Transverse colon (tissue), 4 donors: ENCODE measurements at regions not wholly inside any gene's neighbourhood (a gene's known extent, or its start where the extent isn't known, plus 50 kb on each side); places are given as distances from the start of the nearest gene placed in this dataset.

Experiments used
- DNase-seq: peaks from one replicate; pipeline ENCODE4 v3.0.0-alpha.2; 2019
- H3K27ac ChIP-seq, 4 donors: fragments of 200-600 bp; sonication (generic); 2 replicates each; pipeline ENCODE4 v1.5.1; 2016 to 2018; ENCODE audit warnings: inconsistent platforms in 4 of 4
- H3K27me3 ChIP-seq: fragments of 200-600 bp; sonication (generic); 2 replicates; pipeline ENCODE4 v1.5.1; 2017; ENCODE audit warnings: inconsistent platforms
- H3K36me3 ChIP-seq, 4 donors: fragments of 200-600 bp; sonication (generic); 2 replicates each; pipeline ENCODE4 v1.5.1; 2017 to 2019; ENCODE audit warnings: inconsistent platforms in 4 of 4
- H3K4me1 ChIP-seq, 4 donors: fragments of 200-600 bp; sonication (generic); 2 replicates each; pipeline ENCODE4 v1.5.1; 2017 to 2020; ENCODE audit warnings: inconsistent platforms in 4 of 4
- H3K4me3 ChIP-seq, 4 donors: fragments of 200-600 bp; sonication (generic); 1 replicate in 1 of 4; 2 replicates in 3 of 4; pipeline versions ENCODE4 v1.5.1 to v1.6.1; 2017 to 2019; ENCODE audit warnings: inconsistent platforms in 4 of 4
- H3K9me3 ChIP-seq, 2 donors: fragments of 200-600 bp; sonication (generic); 2 replicates each; pipeline ENCODE4 v1.5.1; 2017 to 2019; ENCODE audit warnings: inconsistent platforms in 2 of 2
- EP300 ChIP-seq: sonication (generic); formaldehyde crosslinking; IDR thresholded peaks from one replicate; pipeline ENCODE4 v1.6.1; 2017; ENCODE audit warnings: antibody characterized with exemption, low read depth
- POLR2A ChIP-seq: fragments of 450-650 bp; IDR thresholded peaks from one replicate; pipeline ENCODE4 v1.6.1; 2016; ENCODE audit warnings: antibody characterized with exemption, mild to moderate bottlenecking, moderate library complexity
- POLR2AphosphoS5 ChIP-seq, 3 donors: sonication (generic); formaldehyde crosslinking; IDR thresholded peaks; one replicate each; pipeline ENCODE4 v1.6.1; 2016; ENCODE audit warnings: antibody characterized with exemption in 3 of 3
- WGBS, 2 donors: methylation state at CpG; one replicate each; pipeline ENCODE4 v1.1.5; 2018; ENCODE audit warnings: low coverage in 1 of 2; 5-methylcytosine and 5-hydroxymethylcytosine counted together
- in situ Hi-C, 4 donors: fragments of 200-750 bp; cut with MboI; loops; one replicate each; pipeline versions ENCODE4 v1.15.0 to v1.15.1; 2017; ENCODE audit warnings: low sequenced_read_pairs in 3 of 4, low pct_ligation_motif_present in 1 of 4, low pct_unique_long_range_greater_than_20kb in 1 of 4
- intact Hi-C: fragments of 100-400 bp; cut with DNase I; formaldehyde crosslinking; loops from one replicate; pipeline ENCODE4 v1.15.1; 2023; ENCODE audit warnings: low total_unique reads
- TF ChIP-seq, protein P1 (sequence below), 5 experiments: fragments of 200-600 bp in 3 of 5; fragments of 450-650 bp in 2 of 5; sonication (generic) in 3 of 5; IDR thresholded peaks; 1 replicate in 2 of 5; 2 replicates in 3 of 5; pipeline ENCODE4 v1.5.1; 2016 to 2017; ENCODE audit warnings: antibody characterized with exemption in 5 of 5, inconsistent platforms in 3 of 5, mild to moderate bottlenecking in 2 of 5, moderate library complexity in 1 of 5

DNA sequence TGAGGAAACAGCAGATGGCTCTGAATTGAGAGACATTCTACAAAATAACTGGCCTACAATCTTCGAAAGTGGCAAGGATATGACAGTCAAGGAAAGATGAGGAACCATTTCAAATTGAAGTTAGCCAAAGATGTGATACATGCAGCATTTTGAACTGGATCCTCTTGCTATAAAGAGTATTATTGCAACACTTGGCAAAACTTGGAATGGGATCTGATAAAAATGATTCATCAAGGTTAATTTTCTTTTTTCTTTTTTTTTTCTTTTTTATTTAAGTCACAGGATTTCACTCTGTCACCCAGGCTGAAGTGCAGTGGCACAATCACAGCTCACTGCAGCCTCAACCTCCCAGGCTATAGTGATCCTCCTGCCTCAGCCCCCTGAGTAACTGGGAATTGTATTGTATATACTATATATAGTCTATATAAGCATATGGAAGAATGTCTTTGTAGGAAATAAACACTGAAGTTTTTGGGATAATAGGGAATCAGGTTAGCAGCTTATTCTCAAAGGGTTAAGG is 49.8 kb upstream of the GJA8 start:
- TF ChIP-seq EP300 (no peak), POLR2AphosphoS5 (IDR thresholded peaks at IDR 0.05) (no peak), POLR2A (no peak)
- TF ChIP-seq, protein P1, sequence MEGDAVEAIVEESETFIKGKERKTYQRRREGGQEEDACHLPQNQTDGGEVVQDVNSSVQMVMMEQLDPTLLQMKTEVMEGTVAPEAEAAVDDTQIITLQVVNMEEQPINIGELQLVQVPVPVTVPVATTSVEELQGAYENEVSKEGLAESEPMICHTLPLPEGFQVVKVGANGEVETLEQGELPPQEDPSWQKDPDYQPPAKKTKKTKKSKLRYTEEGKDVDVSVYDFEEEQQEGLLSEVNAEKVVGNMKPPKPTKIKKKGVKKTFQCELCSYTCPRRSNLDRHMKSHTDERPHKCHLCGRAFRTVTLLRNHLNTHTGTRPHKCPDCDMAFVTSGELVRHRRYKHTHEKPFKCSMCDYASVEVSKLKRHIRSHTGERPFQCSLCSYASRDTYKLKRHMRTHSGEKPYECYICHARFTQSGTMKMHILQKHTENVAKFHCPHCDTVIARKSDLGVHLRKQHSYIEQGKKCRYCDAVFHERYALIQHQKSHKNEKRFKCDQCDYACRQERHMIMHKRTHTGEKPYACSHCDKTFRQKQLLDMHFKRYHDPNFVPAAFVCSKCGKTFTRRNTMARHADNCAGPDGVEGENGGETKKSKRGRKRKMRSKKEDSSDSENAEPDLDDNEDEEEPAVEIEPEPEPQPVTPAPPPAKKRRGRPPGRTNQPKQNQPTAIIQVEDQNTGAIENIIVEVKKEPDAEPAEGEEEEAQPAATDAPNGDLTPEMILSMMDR (IDR thresholded peaks at IDR 0.05): no peak
- H3K4me1 ChIP-seq: no peaks in the 10 kb centered on the region
- no peak overlapping the region for H3K4me3 ChIP-seq
- DNase-seq: no peak
- intact Hi-C loops: no loop called here
- H3K27me3 ChIP-seq: no peaks in the 10 kb centered on the region
- 27 to 89% methylated on average over 1 of the region's 1 CpG for WGBS, 2 donors
- H3K9me3 ChIP-seq: no peaks in the 10 kb centered on the region
- H3K27ac ChIP-seq: no peak overlapping the region
- H3K36me3 ChIP-seq: no peaks in the 10 kb centered on the region
- in situ Hi-C loops: no loop called here
